ENCODE measurements at regions not wholly inside any gene's neighbourhood (a gene's known extent, or its start where the extent isn't known, plus 50 kb on each side); places are given as distances from the start of the nearest gene placed in this dataset.

DNA sequence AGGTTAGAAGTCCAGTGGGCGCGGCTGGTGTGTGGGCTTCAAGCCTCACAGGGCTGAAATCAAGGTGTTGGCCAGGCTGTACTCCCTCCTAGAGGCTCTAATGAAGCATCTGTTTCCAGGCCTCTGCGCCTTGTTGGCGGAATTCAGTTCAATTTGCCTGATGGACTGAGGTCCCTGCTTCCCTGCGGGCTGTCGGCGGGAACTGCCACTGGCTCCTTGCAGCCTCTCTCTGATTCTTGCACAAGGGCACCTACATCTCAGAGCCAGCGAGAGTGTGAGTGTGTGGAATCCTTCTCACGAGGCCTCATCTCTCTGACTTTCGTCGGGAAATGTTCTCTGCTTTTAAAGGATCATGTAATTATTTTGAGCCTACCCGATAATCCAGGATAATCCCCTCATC lies 128.6 kb downstream of the DLEU7 start:
- ChIA-PET POLR2A (no interaction called here), CTCF (interaction anchor here (1.4 to 1.5 kb wide), 2 partner anchors 21 to 29 kb away, joined by 3 to 4 read pairs; no protein-coding TSS in a partner anchor)
- TF ChIP-seq, protein P1, sequence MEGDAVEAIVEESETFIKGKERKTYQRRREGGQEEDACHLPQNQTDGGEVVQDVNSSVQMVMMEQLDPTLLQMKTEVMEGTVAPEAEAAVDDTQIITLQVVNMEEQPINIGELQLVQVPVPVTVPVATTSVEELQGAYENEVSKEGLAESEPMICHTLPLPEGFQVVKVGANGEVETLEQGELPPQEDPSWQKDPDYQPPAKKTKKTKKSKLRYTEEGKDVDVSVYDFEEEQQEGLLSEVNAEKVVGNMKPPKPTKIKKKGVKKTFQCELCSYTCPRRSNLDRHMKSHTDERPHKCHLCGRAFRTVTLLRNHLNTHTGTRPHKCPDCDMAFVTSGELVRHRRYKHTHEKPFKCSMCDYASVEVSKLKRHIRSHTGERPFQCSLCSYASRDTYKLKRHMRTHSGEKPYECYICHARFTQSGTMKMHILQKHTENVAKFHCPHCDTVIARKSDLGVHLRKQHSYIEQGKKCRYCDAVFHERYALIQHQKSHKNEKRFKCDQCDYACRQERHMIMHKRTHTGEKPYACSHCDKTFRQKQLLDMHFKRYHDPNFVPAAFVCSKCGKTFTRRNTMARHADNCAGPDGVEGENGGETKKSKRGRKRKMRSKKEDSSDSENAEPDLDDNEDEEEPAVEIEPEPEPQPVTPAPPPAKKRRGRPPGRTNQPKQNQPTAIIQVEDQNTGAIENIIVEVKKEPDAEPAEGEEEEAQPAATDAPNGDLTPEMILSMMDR (IDR thresholded peaks at IDR 0.05; ENCODE audit: insufficient read depth, low read depth, low read length) = no peak
- Histone ChIP-seq H3K36me3 (ENCODE audit: control insufficient read depth, insufficient read depth, low read length) (no peaks in the 10 kb centered on the region), H3K27me3 (ENCODE audit: control insufficient read depth, insufficient read depth, low read length) (peaks cover 4% of the 10 kb centered on the region), H3K4me3 (ENCODE audit: low read depth, low read length) (no peak overlapping the region)
- DNase-seq (ENCODE audit: low read depth) = no peak

DNA sequence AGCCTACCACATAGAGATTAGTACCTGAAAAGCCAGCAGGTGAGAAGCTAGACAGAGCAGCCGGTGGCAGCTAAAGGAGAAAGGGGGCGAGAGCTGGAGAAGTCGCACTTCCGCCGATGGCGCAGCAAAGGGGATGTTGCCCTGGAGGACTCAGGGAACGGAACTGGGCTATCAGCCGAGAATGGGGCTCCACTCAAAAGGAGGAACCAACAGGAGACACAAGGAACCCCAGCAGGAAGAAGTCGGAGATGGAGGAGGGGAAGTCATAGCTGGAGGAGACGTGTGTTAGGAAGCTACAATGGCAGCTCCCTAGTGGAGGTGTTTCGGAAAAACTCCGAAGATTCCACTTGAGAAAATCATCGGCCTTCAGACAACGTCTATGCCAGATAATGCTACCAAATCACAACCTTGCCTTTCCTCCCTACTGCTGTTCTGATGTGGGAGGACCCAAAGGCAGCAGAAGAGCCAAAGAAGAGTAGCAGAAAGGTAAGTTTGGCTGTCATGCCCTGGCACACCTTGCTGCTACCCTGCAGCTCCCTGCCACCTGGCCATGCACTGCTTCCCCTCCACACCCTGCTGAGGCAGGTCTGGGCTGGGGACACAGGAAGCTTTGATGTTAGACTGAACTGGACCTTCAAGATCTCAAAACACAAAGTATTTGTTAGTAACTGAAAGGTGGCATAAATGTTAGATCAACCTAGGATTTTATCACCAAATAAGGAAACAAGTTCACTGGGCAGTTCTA lies 127.9 kb downstream of the DLEU7 start:
- DNase-seq (ENCODE audit: low read depth) = no peak
- Histone ChIP-seq H3K36me3 (ENCODE audit: control insufficient read depth, insufficient read depth, low read length) (no peaks in the 10 kb centered on the region), H3K4me3 (ENCODE audit: low read depth, low read length) (no peak overlapping the region), H3K27me3 (ENCODE audit: control insufficient read depth, insufficient read depth, low read length) (peaks cover 4% of the 10 kb centered on the region)
- ChIA-PET POLR2A (no interaction called here), CTCF (interaction anchor here (1.5 kb wide), 1 partner anchor 29 kb away, joined by 3 read pairs; no protein-coding TSS in a partner anchor)
- TF ChIP-seq, protein P1 (IDR thresholded peaks at IDR 0.05; ENCODE audit: insufficient read depth, low read depth, low read length) = no peak

DNA sequence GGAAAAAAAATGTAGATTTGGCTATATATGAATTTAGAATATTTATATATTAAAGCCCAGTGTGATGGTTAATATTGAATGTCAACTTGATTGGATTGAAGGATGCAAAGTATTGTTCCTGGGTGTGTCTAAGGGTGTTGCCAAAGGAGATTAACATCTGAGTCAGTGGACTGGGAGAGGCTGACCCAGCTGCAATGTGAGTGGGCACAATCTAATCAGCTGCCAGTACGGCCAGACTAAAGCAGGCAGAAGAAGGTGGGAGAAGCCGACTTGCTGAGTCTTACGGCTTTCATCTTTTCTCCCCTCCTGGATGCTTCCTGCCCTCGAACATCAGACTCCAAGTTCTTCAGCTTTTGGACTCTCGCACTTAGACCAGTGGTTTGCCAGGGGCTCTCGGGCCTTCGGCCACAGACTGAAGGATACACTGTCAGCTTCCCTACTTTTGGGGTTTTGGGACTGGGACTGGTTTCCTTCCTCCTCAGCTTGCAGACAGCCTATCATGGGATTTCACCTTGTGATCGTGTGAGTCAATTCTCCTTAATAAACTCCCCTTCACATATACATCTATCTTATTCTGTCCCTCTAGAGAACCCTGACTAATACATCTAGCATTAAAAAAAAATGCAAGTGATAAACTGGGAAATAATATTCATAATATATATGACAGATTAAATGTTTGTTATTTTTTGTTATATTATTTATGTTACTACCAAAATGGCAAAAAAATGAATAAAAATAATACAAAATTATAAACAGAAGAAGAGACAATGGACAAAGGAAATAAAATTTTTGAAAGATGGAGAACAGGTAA lies 122.4 kb downstream of the DLEU7 start:
- TF ChIP-seq, protein P1 (IDR thresholded peaks at IDR 0.05; ENCODE audit: insufficient read depth, low read depth, low read length) = no peak
- Histone ChIP-seq H3K27me3 (ENCODE audit: control insufficient read depth, insufficient read depth, low read length) (no peaks in the 10 kb centered on the region; the same call in 1 of the 2 replicates), H3K36me3 (ENCODE audit: control insufficient read depth, insufficient read depth, low read length) (no peaks in the 10 kb centered on the region), H3K4me3 (ENCODE audit: low read depth, low read length) (no peak overlapping the region)
- DNase-seq (ENCODE audit: low read depth) = no peak
- ChIA-PET POLR2A (no interaction called here), CTCF (no interaction called here)

DNA sequence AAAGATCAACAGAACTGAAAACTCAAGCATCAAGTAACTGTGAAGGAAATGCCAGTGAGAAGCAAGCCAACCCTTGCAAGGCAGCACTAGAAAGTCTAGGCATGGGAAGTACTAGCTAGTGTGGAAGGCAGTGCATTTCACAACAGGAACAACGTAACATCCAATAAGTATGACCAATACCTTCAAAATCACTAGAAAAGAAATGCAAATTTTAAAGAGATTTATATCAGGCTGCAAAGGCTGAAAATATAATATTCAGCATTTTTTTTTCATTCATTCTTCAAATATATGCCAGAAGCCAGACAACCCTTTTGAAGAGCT lies 121.9 kb downstream of the DLEU7 start:
- no peak overlapping the region for H3K4me3 ChIP-seq (ENCODE audit: low read depth, low read length)
- TF ChIP-seq, protein P1 (IDR thresholded peaks at IDR 0.05; ENCODE audit: insufficient read depth, low read depth, low read length) = no peak
- no peaks in the 10 kb centered on the region for H3K36me3 ChIP-seq (ENCODE audit: control insufficient read depth, insufficient read depth, low read length)
- ChIA-PET POLR2A (no interaction called here), CTCF (no interaction called here)
- H3K27me3 ChIP-seq (ENCODE audit: control insufficient read depth, insufficient read depth, low read length) = no peaks in the 10 kb centered on the region
- no peak for DNase-seq (ENCODE audit: low read depth)

DNA sequence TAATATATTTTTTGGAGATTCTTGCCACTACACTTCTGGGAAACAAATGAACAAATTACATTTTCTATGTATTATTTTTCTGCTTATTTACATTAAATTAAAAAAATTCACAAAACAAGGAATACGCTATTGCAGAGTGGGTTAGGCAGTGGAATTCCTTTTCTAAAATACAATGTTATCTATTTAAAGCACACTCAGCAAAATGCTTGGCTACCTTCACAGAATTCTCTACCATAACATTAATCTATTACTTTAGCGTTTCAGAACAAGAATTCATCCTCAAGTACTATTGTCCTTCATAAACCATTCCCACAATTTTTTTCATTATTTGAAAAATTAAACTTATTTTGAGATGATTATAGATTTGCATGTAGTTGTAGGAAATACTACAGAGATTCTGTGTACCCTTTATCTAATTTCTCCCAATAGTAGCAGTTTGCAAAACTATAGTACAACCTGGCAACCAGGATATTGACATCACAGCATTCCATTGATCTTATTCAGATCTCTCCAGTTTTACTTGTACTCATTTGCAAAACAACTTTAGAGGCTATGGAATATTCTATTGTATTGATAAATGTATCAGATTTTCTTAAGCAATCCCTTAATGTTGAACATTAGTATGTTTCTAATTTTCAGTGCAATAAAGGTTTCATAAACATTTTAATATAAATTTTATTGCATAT lies 120.9 kb downstream of the DLEU7 start:
- ChIA-PET CTCF (no interaction called here), POLR2A (no interaction called here)
- DNase-seq (ENCODE audit: low read depth) = no peak
- H3K4me3 ChIP-seq (ENCODE audit: low read depth, low read length) = no peak overlapping the region
- no peaks in the 10 kb centered on the region for H3K36me3 ChIP-seq (ENCODE audit: control insufficient read depth, insufficient read depth, low read length)
- H3K27me3 ChIP-seq (ENCODE audit: control insufficient read depth, insufficient read depth, low read length) = no peaks in the 10 kb centered on the region
- TF ChIP-seq, protein P1 (IDR thresholded peaks at IDR 0.05; ENCODE audit: insufficient read depth, low read depth, low read length) = no peak

All from BJ (cell line).